Caco-2 (cell line): ENCODE measurements at regions not wholly inside any gene's neighbourhood (a gene's known extent, or its start where the extent isn't known, plus 50 kb on each side); places are given as distances from the start of the nearest gene placed in this dataset.

Experiments
- BruUV-seq: library from RNA; stranded (reverse); fragments of 400-500 nt; replicated peaks from 2 replicates; lab custom pipeline; 2021; lab: Mats Ljungman, UMichigan
- CTCF ChIA-PET: fragments of 300-600 bp; sonication (Branson Sonifier 250); formaldehyde crosslinking; loops from one replicate; lab custom pipeline; 2022; ENCODE audit warnings: antibody characterized with exemption; lab: Charles Lee
- POLR2A ChIA-PET: fragments of 300-600 bp; sonication (Branson Sonifier 250); formaldehyde crosslinking; loops from one replicate; lab custom pipeline; 2022; ENCODE audit warnings: antibody characterized with exemption; lab: Charles Lee
- DNase-seq, 2 experiments: peaks; one replicate each; pipeline versions ENCODE4 v3.0.0 to v3.0.0-alpha.2; 2020 to 2022
- H3K27me3 ChIP-seq: replicated peaks from 2 replicates; pipeline ENCODE4 v1.6.0; 2011; ENCODE audit warnings: low read length; ENCODE audit not compliant: control insufficient read depth, insufficient read depth
- H3K36me3 ChIP-seq: 2 replicates; pipeline ENCODE4 v1.5.1; 2011; ENCODE audit warnings: low read length; ENCODE audit not compliant: control insufficient read depth, insufficient read depth
- H3K4me1 ChIP-seq: fragments of 250-450 bp; sonication (Bioruptor Pico); 2 replicates; pipeline ENCODE4 v1.5.1; 2020; ENCODE audit warnings: mild to moderate bottlenecking
- H3K4me3 ChIP-seq: 2 replicates; pipeline ENCODE4 v1.5.1; 2011; ENCODE audit warnings: low read depth, mild to moderate bottlenecking, control low read depth, low read length
- H3K9me3 ChIP-seq: fragments of 250-450 bp; sonication (Bioruptor Pico); 2 replicates; pipeline ENCODE4 v1.5.1; 2020; ENCODE audit warnings: mild to moderate bottlenecking, moderate library complexity
- H3K27ac Mint-ChIP-seq: one replicate; pipeline ENCODE4 v1.8.0; 2022; ENCODE audit warnings: mixed read lengths; ENCODE audit not compliant: unreplicated experiment
- H3K27me3 Mint-ChIP-seq: one replicate; pipeline ENCODE4 v1.8.0; 2022; ENCODE audit warnings: mixed read lengths; ENCODE audit not compliant: insufficient read depth, unreplicated experiment
- H3K36me3 Mint-ChIP-seq: one replicate; pipeline ENCODE4 v1.8.0; 2022; ENCODE audit warnings: mild to moderate bottlenecking, mixed read lengths; ENCODE audit not compliant: insufficient read depth, unreplicated experiment
- H3K4me1 Mint-ChIP-seq: one replicate; pipeline ENCODE4 v1.8.0; 2022; ENCODE audit warnings: low read depth, mixed read lengths; ENCODE audit not compliant: unreplicated experiment
- H3K4me3 Mint-ChIP-seq: one replicate; pipeline ENCODE4 v1.8.0; 2022; ENCODE audit warnings: mild to moderate bottlenecking, moderate library complexity, mixed read lengths; ENCODE audit not compliant: unreplicated experiment
- H3K9me3 Mint-ChIP-seq: one replicate; pipeline ENCODE4 v1.8.0; 2022; ENCODE audit warnings: mixed read lengths; ENCODE audit not compliant: unreplicated experiment
- CTCF ChIP-seq, 2 experiments: fragments of 200-600 bp in 1 of 2; IDR thresholded peaks; 1 replicate in 1 of 2; 2 replicates in 1 of 2; pipeline versions ENCODE4 v1.5.1 to v1.8.0; 2011 to 2022; ENCODE audit warnings: antibody characterized with exemption in 1 of 2, control low read depth in 1 of 2, inconsistent platforms in 1 of 2, low read depth in 1 of 2, low read length in 1 of 2, mild to moderate bottlenecking in 1 of 2, moderate library complexity in 1 of 2; ENCODE audit not compliant: insufficient read depth in 1 of 2, severe bottlenecking in 1 of 2, unreplicated experiment in 1 of 2
- intact Hi-C: fragments of 100-400 bp; cut with micrococcal nuclease; formaldehyde crosslinking; loops from one replicate; pipeline ENCODE4 v1.10.0; 2022; ENCODE audit not compliant: unreplicated experiment

- Mint-ChIP-seq H3K36me3 (no peaks in the 10 kb centered on the region), H3K9me3 (no peaks in the 10 kb centered on the region), H3K27ac (no peak overlapping the region), H3K27me3 (no peaks in the 10 kb centered on the region), H3K4me3 (no peak overlapping the region), H3K4me1 (no peaks in the 10 kb centered on the region)
- no peaks in the 10 kb centered on the region for H3K9me3 ChIP-seq
- no TSS peak for BruUV-seq
- no peaks in the 10 kb centered on the region for H3K4me1 ChIP-seq
- POLR2A ChIA-PET, result no interaction called here
- intact Hi-C loops, result no loop called here
- H3K4me3 ChIP-seq, result no peak overlapping the region
- DNase-seq, result no peak
- no peaks in the 10 kb centered on the region for H3K27me3 ChIP-seq
- CTCF ChIA-PET, result no interaction called here
- no peaks in the 10 kb centered on the region for H3K36me3 ChIP-seq
- TF ChIP-seq CTCF (IDR thresholded peaks at IDR 0.05; ENCODE audit: insufficient read depth in 1 of 2, low read depth in 1 of 2, low read length in 1 of 2, severe bottlenecking in 1 of 2, unreplicated experiment in 1 of 2), result no peak
Observed at GRCh38 chr4:63777601-63778000, 631.6 kb downstream of the TECRL start.

- H3K9me3 Mint-ChIP-seq, result no peaks in the 10 kb centered on the region
- Histone ChIP-seq H3K4me1 (no peaks in the 10 kb centered on the region), H3K4me3 (no peak overlapping the region), H3K36me3 (no peaks in the 10 kb centered on the region), H3K9me3 (no peaks in the 10 kb centered on the region), H3K27me3 (no peaks in the 10 kb centered on the region)
- ChIA-PET CTCF (no interaction called here), POLR2A (no interaction called here)
- no peak for TF ChIP-seq CTCF (IDR thresholded peaks at IDR 0.05; ENCODE audit: insufficient read depth in 1 of 2, low read depth in 1 of 2, low read length in 1 of 2, severe bottlenecking in 1 of 2, unreplicated experiment in 1 of 2)
- no peaks in the 10 kb centered on the region for H3K4me1 Mint-ChIP-seq
- no peak overlapping the region for H3K4me3 Mint-ChIP-seq
- H3K36me3 Mint-ChIP-seq, result no peaks in the 10 kb centered on the region
- no peak overlapping the region for H3K27ac Mint-ChIP-seq
- intact Hi-C loops, result no loop called here
- H3K27me3 Mint-ChIP-seq, result no peaks in the 10 kb centered on the region
- no peak for DNase-seq
- no TSS peak for BruUV-seq
Observed at GRCh38 chr4:63764400-63764799, 644.9 kb downstream of the TECRL start.

GRCh38 chr4:63757929-63758328, 651.3 kb downstream of the TECRL start:
- no peak for DNase-seq
- H3K36me3 ChIP-seq, result no peaks in the 10 kb centered on the region
- TF ChIP-seq CTCF (IDR thresholded peaks at IDR 0.05; ENCODE audit: insufficient read depth in 1 of 2, low read depth in 1 of 2, low read length in 1 of 2, severe bottlenecking in 1 of 2, unreplicated experiment in 1 of 2), result no peak
- Mint-ChIP-seq H3K27ac (no peak overlapping the region), H3K36me3 (no peaks in the 10 kb centered on the region), H3K4me1 (no peaks in the 10 kb centered on the region), H3K9me3 (no peaks in the 10 kb centered on the region), H3K27me3 (no peaks in the 10 kb centered on the region), H3K4me3 (no peak overlapping the region)
- ChIA-PET CTCF (no interaction called here), POLR2A (no interaction called here)
- no peaks in the 10 kb centered on the region for H3K4me1 ChIP-seq
- H3K9me3 ChIP-seq, result no peaks in the 10 kb centered on the region
- BruUV-seq, result no TSS peak
- H3K27me3 ChIP-seq, result no peaks in the 10 kb centered on the region
- intact Hi-C loops, result no loop called here
- no peak overlapping the region for H3K4me3 ChIP-seq
